WTC11 (cell line): ENCODE measurements at regions not wholly inside any gene's neighbourhood (a gene's known extent, or its start where the extent isn't known, plus 50 kb on each side); places are given as distances from the start of the nearest gene placed in this dataset.

Experiments used
- ATAC-seq: fragments of 200-7000 bp; cut with Tn5 transposase; 2 replicates; pipeline ENCODE4 v1.10.0; 2021; ENCODE audit warnings: mild to moderate bottlenecking, moderate library complexity
- CTCF ChIA-PET: fragments of 300-600 bp; sonication (Branson Sonifier 250); formaldehyde crosslinking; loops from one replicate; lab custom pipeline; 2021; ENCODE audit warnings: antibody characterized with exemption; lab: Charles Lee
- POLR2A ChIA-PET: fragments of 350-600 bp; sonication (Branson Sonifier 250); formaldehyde crosslinking; loops from one replicate; lab custom pipeline; 2021; ENCODE audit warnings: antibody characterized with exemption; lab: Charles Lee
- DNase-seq: peaks from one replicate; pipeline ENCODE4 v3.0.0; 2021; ENCODE audit warnings: low spot score
- H3K27ac Mint-ChIP-seq: 2 replicates; pipeline ENCODE4 v1.8.0; 2021; ENCODE audit warnings: mixed read lengths
- H3K27me3 Mint-ChIP-seq: 2 replicates; pipeline ENCODE4 v1.8.0; 2021; ENCODE audit warnings: low read depth, mild to moderate bottlenecking, moderate library complexity, mixed read lengths
- H3K36me3 Mint-ChIP-seq: 2 replicates; pipeline ENCODE4 v1.8.0; 2021; ENCODE audit warnings: mixed read lengths
- H3K4me1 Mint-ChIP-seq: 2 replicates; pipeline ENCODE4 v1.8.0; 2022; ENCODE audit warnings: mixed read lengths
- H3K4me3 Mint-ChIP-seq: 2 replicates; pipeline ENCODE4 v1.8.0; 2021; ENCODE audit warnings: mild to moderate bottlenecking, moderate library complexity, mixed read lengths
- H3K9me3 Mint-ChIP-seq: 2 replicates; pipeline ENCODE4 v1.8.0; 2021; ENCODE audit warnings: mixed read lengths
- CBFB ChIP-seq: sonication (generic); formaldehyde crosslinking; IDR thresholded peaks from 2 replicates; pipeline ENCODE4 v1.8.1; 2022; ENCODE audit warnings: mild to moderate bottlenecking, low read depth, missing genetic modification reagents
- CTCF ChIP-seq: fragments of 200-600 bp; IDR thresholded peaks from 2 replicates; pipeline ENCODE4 v1.8.0; 2022; ENCODE audit warnings: antibody characterized with exemption
- EMX1 ChIP-seq: fragments of 250-450 bp; sonication (Bioruptor Pico); IDR thresholded peaks from 2 replicates; pipeline ENCODE4 v1.8.0; 2021; ENCODE audit warnings: mild to moderate bottlenecking
- ERG ChIP-seq: fragments of 250-450 bp; sonication (Bioruptor Pico); IDR thresholded peaks from 2 replicates; pipeline ENCODE4 v1.8.0; 2021; ENCODE audit warnings: mild to moderate bottlenecking
- FOXJ3 ChIP-seq: sonication (generic); formaldehyde crosslinking; IDR thresholded peaks from 2 replicates; pipeline ENCODE4 v1.9.0; 2021; ENCODE audit warnings: missing genetic modification reagents, mild to moderate bottlenecking, borderline replicate concordance
- FOXP4 ChIP-seq: sonication (generic); formaldehyde crosslinking; IDR thresholded peaks from 2 replicates; pipeline ENCODE4 v1.8.0; 2022; ENCODE audit warnings: mild to moderate bottlenecking, missing genetic modification reagents
- GABPB1 ChIP-seq: sonication (generic); formaldehyde crosslinking; IDR thresholded peaks from 2 replicates; pipeline ENCODE4 v1.8.1; 2023; ENCODE audit warnings: mild to moderate bottlenecking, missing genetic modification reagents
- HMGA2 ChIP-seq: fragments of 250-450 bp; sonication (Bioruptor Pico); IDR thresholded peaks from 2 replicates; pipeline ENCODE4 v1.4.0; 2021; ENCODE audit warnings: mild to moderate bottlenecking, moderate library complexity
- IRF2 ChIP-seq: sonication (generic); formaldehyde crosslinking; IDR thresholded peaks from 2 replicates; pipeline ENCODE4 v1.8.0; 2022; ENCODE audit warnings: low read depth, missing genetic modification reagents, borderline replicate concordance
- KAT7 ChIP-seq: sonication (generic); formaldehyde crosslinking; IDR thresholded peaks from 2 replicates; pipeline ENCODE4 v1.8.1; 2023; ENCODE audit warnings: missing genetic modification reagents, mild to moderate bottlenecking, borderline replicate concordance
- MXD4 ChIP-seq: fragments of 250-450 bp; sonication (Bioruptor Pico); IDR thresholded peaks from 2 replicates; pipeline ENCODE4 v1.8.0; 2021; ENCODE audit warnings: mild to moderate bottlenecking, moderate library complexity, borderline replicate concordance
- NFE2L1 ChIP-seq: sonication (generic); formaldehyde crosslinking; IDR thresholded peaks from 2 replicates; pipeline ENCODE4 v1.8.1; 2023; ENCODE audit warnings: missing genetic modification reagents
- NR1H2 ChIP-seq: sonication (generic); formaldehyde crosslinking; IDR thresholded peaks from 2 replicates; pipeline ENCODE4 v1.9.0; 2021; ENCODE audit warnings: mild to moderate bottlenecking, moderate library complexity, missing genetic modification reagents
- OVOL2 ChIP-seq: fragments of 250-450 bp; sonication (Bioruptor Pico); IDR thresholded peaks from 2 replicates; pipeline ENCODE4 v1.9.0; 2021; ENCODE audit warnings: mild to moderate bottlenecking, borderline replicate concordance
- RORB ChIP-seq: fragments of 250-450 bp; sonication (Bioruptor Pico); IDR thresholded peaks from 2 replicates; pipeline ENCODE4 v1.9.0; 2021; ENCODE audit warnings: mild to moderate bottlenecking
- SMAD3 ChIP-seq: sonication (generic); formaldehyde crosslinking; IDR thresholded peaks from 2 replicates; pipeline ENCODE4 v1.8.0; 2022; ENCODE audit warnings: missing genetic modification reagents, mild to moderate bottlenecking, borderline replicate concordance
- SP1 ChIP-seq: sonication (generic); formaldehyde crosslinking; conservative IDR thresholded peaks from 2 replicates; pipeline ENCODE4 v1.8.1; 2022; ENCODE audit warnings: missing genetic modification reagents
- TP53 ChIP-seq: sonication (generic); formaldehyde crosslinking; IDR thresholded peaks from 2 replicates; pipeline ENCODE4 v1.8.1; 2023; ENCODE audit warnings: mild to moderate bottlenecking, missing genetic modification reagents
- ZBTB43 ChIP-seq: sonication (generic); formaldehyde crosslinking; IDR thresholded peaks from 2 replicates; pipeline ENCODE4 v1.8.1; 2023; ENCODE audit warnings: mild to moderate bottlenecking, missing genetic modification reagents
- ZNF232 ChIP-seq: sonication (generic); formaldehyde crosslinking; IDR thresholded peaks from 2 replicates; pipeline ENCODE4 v1.8.0; 2022; ENCODE audit warnings: mild to moderate bottlenecking, missing genetic modification reagents
- ZNF317 ChIP-seq: sonication (generic); formaldehyde crosslinking; IDR thresholded peaks from 2 replicates; pipeline ENCODE4 v1.8.1; 2023; ENCODE audit warnings: low read depth, mild to moderate bottlenecking, moderate library complexity, missing genetic modification reagents, borderline replicate concordance
- ZNF396 ChIP-seq: fragments of 250-450 bp; sonication (Bioruptor Pico); IDR thresholded peaks from 2 replicates; pipeline ENCODE4 v1.8.0; 2021; ENCODE audit warnings: mild to moderate bottlenecking, moderate library complexity, borderline replicate concordance
- ZNF416 ChIP-seq: fragments of 250-450 bp; sonication (Bioruptor Pico); IDR thresholded peaks from 2 replicates; pipeline ENCODE4 v1.9.0; 2021; ENCODE audit warnings: mild to moderate bottlenecking, inconsistent platforms
- ZSCAN18 ChIP-seq: fragments of 250-450 bp; sonication (Bioruptor Pico); IDR thresholded peaks from 2 replicates; pipeline ENCODE4 v2.1.2; 2022; ENCODE audit warnings: mild to moderate bottlenecking, moderate library complexity

GRCh38 chr6:167576050-167576741, 250.5 kb upstream of the AFDN start:
- H3K27ac Mint-ChIP-seq = no peak overlapping the region
- peaks cover 16% of the 10 kb centered on the region for H3K4me1 Mint-ChIP-seq
- ATAC-seq (no peak), DNase-seq (no peak)
- CTCF ChIA-PET = no interaction called here
- no peaks in the 10 kb centered on the region for H3K36me3 Mint-ChIP-seq
- H3K4me3 Mint-ChIP-seq = no peak overlapping the region
- no peaks in the 10 kb centered on the region for H3K9me3 Mint-ChIP-seq
- TF ChIP-seq IRF2 (CRISPR knock-in tag) = no peak
- no peak for TF ChIP-seq KAT7
- TF ChIP-seq TP53 (CRISPR knock-in tag) = no peak
- TF ChIP-seq ERG (CRISPR knock-in tag) = no peak
- TF ChIP-seq SMAD3 = no peak
- no peak for TF ChIP-seq ZSCAN18
- no peak for TF ChIP-seq MXD4
- no peak for TF ChIP-seq CTCF
- no peak for TF ChIP-seq HMGA2 (CRISPR knock-in tag)
- no peak for TF ChIP-seq ZNF416 (CRISPR knock-in tag)
- TF ChIP-seq, all 79 proteins: peak for 0
- H3K27me3 Mint-ChIP-seq = peaks cover 4% of the 10 kb centered on the region; the same call in 1 of the 2 replicates
- POLR2A ChIA-PET = no interaction called here

GRCh38 chr6:167576828-167577503, 249.7 kb upstream of the AFDN start:
- H3K27me3 Mint-ChIP-seq = peaks cover 4% of the 10 kb centered on the region; the same call in 1 of the 2 replicates
- ChIA-PET CTCF (no interaction called here), POLR2A (no interaction called here)
- TF ChIP-seq SP1 (CRISPR knock-in tag) = no peak
- no peak for TF ChIP-seq GABPB1
- TF ChIP-seq CBFB (CRISPR knock-in tag) = no peak
- no peak for TF ChIP-seq NR1H2 (CRISPR knock-in tag)
- no peak for TF ChIP-seq ZNF317 (CRISPR knock-in tag)
- no peak for TF ChIP-seq ZNF396
- TF ChIP-seq OVOL2 (CRISPR knock-in tag) = no peak
- no peak for ATAC-seq
- H3K4me3 Mint-ChIP-seq = no peak overlapping the region
- DNase-seq = no peak
- H3K4me1 Mint-ChIP-seq = peaks cover 16% of the 10 kb centered on the region
- H3K9me3 Mint-ChIP-seq = no peaks in the 10 kb centered on the region
- H3K27ac Mint-ChIP-seq = no peak overlapping the region
- H3K36me3 Mint-ChIP-seq = no peaks in the 10 kb centered on the region

GRCh38 chr6:167577891-167578361, 248.8 kb upstream of the AFDN start:
- peaks cover 5% of the 10 kb centered on the region for H3K9me3 Mint-ChIP-seq
- peaks cover 13% of the 10 kb centered on the region for H3K4me1 Mint-ChIP-seq
- POLR2A ChIA-PET = no interaction called here
- peaks cover under 1% of the 10 kb centered on the region; the same call in 1 of the 2 replicates for H3K36me3 Mint-ChIP-seq
- DNase-seq (no peak), ATAC-seq (no peak)
- CTCF ChIA-PET = interaction anchor here (0.9 kb wide), 1 partner anchor 168 kb away, joined by 3 read pairs; no protein-coding TSS in a partner anchor
- H3K4me3 Mint-ChIP-seq = no peak overlapping the region
- H3K27ac Mint-ChIP-seq = no peak overlapping the region
- peaks cover 4% of the 10 kb centered on the region for H3K27me3 Mint-ChIP-seq
- no peak for TF ChIP-seq RORB (CRISPR knock-in tag)
- no peak for TF ChIP-seq ZBTB43 (CRISPR knock-in tag)
- TF ChIP-seq FOXJ3 = no peak
- no peak for TF ChIP-seq EMX1 (CRISPR knock-in tag)
- TF ChIP-seq ZNF232 (CRISPR knock-in tag) = no peak
- no peak for TF ChIP-seq NFE2L1 (CRISPR knock-in tag)
- no peak for TF ChIP-seq ERG (CRISPR knock-in tag)
- TF ChIP-seq HMGA2 (CRISPR knock-in tag) = no peak
- no peak for TF ChIP-seq IRF2 (CRISPR knock-in tag)
- TF ChIP-seq FOXP4 = no peak
